Stomach (tissue), 4 donors: ENCODE measurements at regions not wholly inside any gene's neighbourhood (a gene's known extent, or its start where the extent isn't known, plus 50 kb on each side); places are given as distances from the start of the nearest gene placed in this dataset.

Experiments
- CTCF ChIP-seq, 7 experiments: fragments of 450-650 bp in 4 of 7; fragments of 200-600 bp in 3 of 7; sonication (generic) in 3 of 7; IDR thresholded peaks; one replicate each; pipeline ENCODE4 v1.5.1; 2016 to 2019; ENCODE audit warnings: antibody characterized with exemption in 7 of 7, control low read depth in 2 of 7, mild to moderate bottlenecking in 1 of 7
- POLR2A ChIP-seq, 4 donors: fragments of 450-650 bp; IDR thresholded peaks; one replicate each; pipeline ENCODE4 v1.6.1; 2016; ENCODE audit warnings: antibody characterized with exemption in 4 of 4, control low read depth in 2 of 4, mild to moderate bottlenecking in 1 of 4, moderate library complexity in 1 of 4
- POLR2AphosphoS5 ChIP-seq, 3 donors: sonication (generic); formaldehyde crosslinking; IDR thresholded peaks; one replicate each; pipeline ENCODE4 v1.6.1; 2016; ENCODE audit warnings: antibody characterized with exemption in 3 of 3

DNA sequence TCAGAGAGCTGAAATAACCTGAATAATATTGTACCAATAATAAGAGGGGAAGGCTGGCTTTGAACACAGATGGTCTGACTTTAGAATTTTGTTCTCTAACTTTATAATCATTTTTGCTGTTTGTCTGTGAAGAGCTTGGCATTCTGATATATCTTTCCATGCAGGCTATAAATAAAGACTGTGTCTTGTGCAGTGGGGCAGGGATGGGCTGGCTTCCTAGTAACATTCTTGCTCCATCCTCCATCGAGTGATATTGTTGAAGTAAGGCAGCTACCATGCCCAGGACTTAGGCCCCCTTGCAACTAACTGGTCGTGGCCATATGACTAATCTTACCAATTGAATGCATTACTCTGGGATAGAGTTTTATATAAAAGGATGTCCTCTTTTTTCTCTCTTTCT, 234.7 kb upstream of the IRX3 start:
- TF ChIP-seq POLR2AphosphoS5 (IDR thresholded peaks at IDR 0.05) (no peak), CTCF (IDR thresholded peaks at IDR 0.05) (no peak), POLR2A (IDR thresholded peaks at IDR 0.05) (no peak)
